ENCODE measurements at regions not wholly inside any gene's neighbourhood (a gene's known extent, or its start where the extent isn't known, plus 50 kb on each side); places are given as distances from the start of the nearest gene placed in this dataset.

DNA sequence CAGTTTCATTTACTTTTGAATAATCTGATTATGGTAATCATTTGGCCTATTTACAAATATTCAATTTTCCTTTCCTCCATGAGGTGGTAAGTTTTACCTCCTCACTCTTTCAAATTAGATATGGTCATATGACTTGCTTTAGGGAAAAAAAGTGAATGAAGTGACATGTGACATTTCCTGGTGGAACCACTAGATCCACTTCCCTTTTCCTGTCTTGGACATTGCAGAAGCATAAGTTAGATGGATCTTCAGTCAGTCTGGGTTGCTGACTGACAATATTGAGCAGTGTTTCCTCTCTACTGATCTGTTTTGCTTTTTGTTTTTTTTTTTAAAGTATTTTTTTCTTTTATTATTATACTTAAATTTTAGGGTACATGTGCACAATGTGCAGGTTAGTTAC is 481.1 kb upstream of the PTBP2 start:
- Histone ChIP-seq H3K9me3 (ENCODE audit: control insufficient read depth, insufficient read depth, low read depth, low read length) (no peaks in the 10 kb centered on the region), H3K27ac (ENCODE audit: extremely low read depth, low read depth, low read length) (no peak overlapping the region), H3K4me1 (ENCODE audit: control insufficient read depth, insufficient read depth, low read length) (0 out of 2 replicates have a peak, but pooled peaks cover under 1% of the 10 kb centered on the region), H3K36me3 (ENCODE audit: control insufficient read depth in 2 of 2, insufficient read depth in 1 of 2, low read length in 2 of 2) (no peaks in the 10 kb centered on the region), H3K4me3 (ENCODE audit: low read depth, low read length) (no peak overlapping the region)
- ChIA-PET POLR2A (no interaction called here), CTCF (no interaction called here)
- TF ChIP-seq, protein P1, sequence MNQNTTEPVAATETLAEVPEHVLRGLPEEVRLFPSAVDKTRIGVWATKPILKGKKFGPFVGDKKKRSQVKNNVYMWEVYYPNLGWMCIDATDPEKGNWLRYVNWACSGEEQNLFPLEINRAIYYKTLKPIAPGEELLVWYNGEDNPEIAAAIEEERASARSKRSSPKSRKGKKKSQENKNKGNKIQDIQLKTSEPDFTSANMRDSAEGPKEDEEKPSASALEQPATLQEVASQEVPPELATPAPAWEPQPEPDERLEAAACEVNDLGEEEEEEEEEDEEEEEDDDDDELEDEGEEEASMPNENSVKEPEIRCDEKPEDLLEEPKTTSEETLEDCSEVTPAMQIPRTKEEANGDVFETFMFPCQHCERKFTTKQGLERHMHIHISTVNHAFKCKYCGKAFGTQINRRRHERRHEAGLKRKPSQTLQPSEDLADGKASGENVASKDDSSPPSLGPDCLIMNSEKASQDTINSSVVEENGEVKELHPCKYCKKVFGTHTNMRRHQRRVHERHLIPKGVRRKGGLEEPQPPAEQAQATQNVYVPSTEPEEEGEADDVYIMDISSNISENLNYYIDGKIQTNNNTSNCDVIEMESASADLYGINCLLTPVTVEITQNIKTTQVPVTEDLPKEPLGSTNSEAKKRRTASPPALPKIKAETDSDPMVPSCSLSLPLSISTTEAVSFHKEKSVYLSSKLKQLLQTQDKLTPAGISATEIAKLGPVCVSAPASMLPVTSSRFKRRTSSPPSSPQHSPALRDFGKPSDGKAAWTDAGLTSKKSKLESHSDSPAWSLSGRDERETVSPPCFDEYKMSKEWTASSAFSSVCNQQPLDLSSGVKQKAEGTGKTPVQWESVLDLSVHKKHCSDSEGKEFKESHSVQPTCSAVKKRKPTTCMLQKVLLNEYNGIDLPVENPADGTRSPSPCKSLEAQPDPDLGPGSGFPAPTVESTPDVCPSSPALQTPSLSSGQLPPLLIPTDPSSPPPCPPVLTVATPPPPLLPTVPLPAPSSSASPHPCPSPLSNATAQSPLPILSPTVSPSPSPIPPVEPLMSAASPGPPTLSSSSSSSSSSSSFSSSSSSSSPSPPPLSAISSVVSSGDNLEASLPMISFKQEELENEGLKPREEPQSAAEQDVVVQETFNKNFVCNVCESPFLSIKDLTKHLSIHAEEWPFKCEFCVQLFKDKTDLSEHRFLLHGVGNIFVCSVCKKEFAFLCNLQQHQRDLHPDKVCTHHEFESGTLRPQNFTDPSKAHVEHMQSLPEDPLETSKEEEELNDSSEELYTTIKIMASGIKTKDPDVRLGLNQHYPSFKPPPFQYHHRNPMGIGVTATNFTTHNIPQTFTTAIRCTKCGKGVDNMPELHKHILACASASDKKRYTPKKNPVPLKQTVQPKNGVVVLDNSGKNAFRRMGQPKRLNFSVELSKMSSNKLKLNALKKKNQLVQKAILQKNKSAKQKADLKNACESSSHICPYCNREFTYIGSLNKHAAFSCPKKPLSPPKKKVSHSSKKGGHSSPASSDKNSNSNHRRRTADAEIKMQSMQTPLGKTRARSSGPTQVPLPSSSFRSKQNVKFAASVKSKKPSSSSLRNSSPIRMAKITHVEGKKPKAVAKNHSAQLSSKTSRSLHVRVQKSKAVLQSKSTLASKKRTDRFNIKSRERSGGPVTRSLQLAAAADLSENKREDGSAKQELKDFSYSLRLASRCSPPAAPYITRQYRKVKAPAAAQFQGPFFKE (tag by site-specific recombination; IDR thresholded peaks at IDR 0.05; ENCODE audit: borderline replicate concordance) = no peak
- TF ChIP-seq ZNF341 (tag by site-specific recombination; IDR thresholded peaks at IDR 0.05; ENCODE audit: low read depth) (no peak), ZSCAN23 (tag by site-specific recombination; IDR thresholded peaks at IDR 0.05) (no peak), ZNF561 (tag by site-specific recombination; IDR thresholded peaks at IDR 0.05; ENCODE audit: borderline replicate concordance) (no peak), ZNF274 (IDR thresholded peaks at IDR 0.05; ENCODE audit: low read length) (no peak), ZNF274 (tag by site-specific recombination; IDR thresholded peaks at IDR 0.05; ENCODE audit: borderline replicate concordance) (no peak)
- TF ChIP-seq, protein P2, sequence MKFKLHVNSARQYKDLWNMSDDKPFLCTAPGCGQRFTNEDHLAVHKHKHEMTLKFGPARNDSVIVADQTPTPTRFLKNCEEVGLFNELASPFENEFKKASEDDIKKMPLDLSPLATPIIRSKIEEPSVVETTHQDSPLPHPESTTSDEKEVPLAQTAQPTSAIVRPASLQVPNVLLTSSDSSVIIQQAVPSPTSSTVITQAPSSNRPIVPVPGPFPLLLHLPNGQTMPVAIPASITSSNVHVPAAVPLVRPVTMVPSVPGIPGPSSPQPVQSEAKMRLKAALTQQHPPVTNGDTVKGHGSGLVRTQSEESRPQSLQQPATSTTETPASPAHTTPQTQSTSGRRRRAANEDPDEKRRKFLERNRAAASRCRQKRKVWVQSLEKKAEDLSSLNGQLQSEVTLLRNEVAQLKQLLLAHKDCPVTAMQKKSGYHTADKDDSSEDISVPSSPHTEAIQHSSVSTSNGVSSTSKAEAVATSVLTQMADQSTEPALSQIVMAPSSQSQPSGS (tag by site-specific recombination; IDR thresholded peaks at IDR 0.05; ENCODE audit: low read depth) = no peak
- TF ChIP-seq, protein P3, sequence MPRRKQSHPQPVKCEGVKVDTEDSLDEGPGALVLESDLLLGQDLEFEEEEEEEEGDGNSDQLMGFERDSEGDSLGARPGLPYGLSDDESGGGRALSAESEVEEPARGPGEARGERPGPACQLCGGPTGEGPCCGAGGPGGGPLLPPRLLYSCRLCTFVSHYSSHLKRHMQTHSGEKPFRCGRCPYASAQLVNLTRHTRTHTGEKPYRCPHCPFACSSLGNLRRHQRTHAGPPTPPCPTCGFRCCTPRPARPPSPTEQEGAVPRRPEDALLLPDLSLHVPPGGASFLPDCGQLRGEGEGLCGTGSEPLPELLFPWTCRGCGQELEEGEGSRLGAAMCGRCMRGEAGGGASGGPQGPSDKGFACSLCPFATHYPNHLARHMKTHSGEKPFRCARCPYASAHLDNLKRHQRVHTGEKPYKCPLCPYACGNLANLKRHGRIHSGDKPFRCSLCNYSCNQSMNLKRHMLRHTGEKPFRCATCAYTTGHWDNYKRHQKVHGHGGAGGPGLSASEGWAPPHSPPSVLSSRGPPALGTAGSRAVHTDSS (tag by site-specific recombination; IDR thresholded peaks at IDR 0.05) = no peak

DNA sequence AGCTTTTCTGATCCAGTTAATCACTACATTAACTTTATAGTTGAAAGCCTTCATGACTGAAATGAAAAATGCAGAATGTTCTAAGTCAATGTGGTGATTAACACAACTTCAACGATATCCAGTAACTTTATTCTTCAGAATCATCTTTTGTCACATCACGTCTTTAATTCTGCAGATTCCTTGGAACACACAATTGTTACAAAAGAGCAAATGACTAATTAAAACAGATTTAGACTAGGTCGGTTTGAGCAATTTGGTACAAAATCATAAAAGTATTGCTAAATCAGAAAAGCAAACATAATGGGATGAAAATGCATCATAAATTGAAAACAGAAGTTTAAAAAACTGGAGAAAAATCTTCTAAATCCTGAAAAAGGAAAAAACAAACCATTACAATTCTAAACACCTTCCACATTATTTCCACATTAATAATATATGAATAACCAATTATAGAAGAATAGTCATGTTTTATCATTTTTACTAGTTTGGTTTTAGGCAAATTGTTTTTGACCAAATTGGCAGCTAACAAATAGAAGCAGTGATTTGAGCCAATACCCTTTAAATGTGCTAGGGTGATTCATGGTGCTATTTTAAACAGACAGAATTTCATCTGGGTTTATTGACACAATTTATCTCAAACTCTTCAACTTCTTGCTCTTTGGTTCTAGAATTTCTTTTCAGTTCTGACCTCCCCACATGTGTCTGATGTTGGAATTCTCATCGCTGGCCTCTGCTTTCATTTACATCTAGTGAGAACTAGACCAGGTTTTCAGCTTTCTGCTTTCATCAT is 468.1 kb upstream of the PTBP2 start:
- POLR2A ChIA-PET = no interaction called here
- H3K9me3 ChIP-seq (ENCODE audit: control insufficient read depth, insufficient read depth, low read depth, low read length) = no peaks in the 10 kb centered on the region
- no peak overlapping the region for H3K4me3 ChIP-seq (ENCODE audit: low read depth, low read length)
- CTCF ChIA-PET = interaction anchor here (1.2 kb wide), 1 partner anchor 11 kb away, joined by 4 read pairs; no protein-coding TSS in a partner anchor
- H3K4me1 ChIP-seq (ENCODE audit: control insufficient read depth, insufficient read depth, low read length) = no peaks in the 10 kb centered on the region; the same call in 1 of the 2 replicates
- no peak overlapping the region for H3K27ac ChIP-seq (ENCODE audit: extremely low read depth, low read depth, low read length)
- no peaks in the 10 kb centered on the region for H3K36me3 ChIP-seq (ENCODE audit: control insufficient read depth in 2 of 2, insufficient read depth in 1 of 2, low read length in 2 of 2)
- TF ChIP-seq ZBTB20 (tag by site-specific recombination; IDR thresholded peaks at IDR 0.05) (no peak), ZNF830 (tag by site-specific recombination; IDR thresholded peaks at IDR 0.05; ENCODE audit: low read depth) (no peak), ZNF776 (tag by site-specific recombination; IDR thresholded peaks at IDR 0.05; ENCODE audit: borderline replicate concordance) (no peak), ZBTB7A (tag by site-specific recombination; IDR thresholded peaks at IDR 0.05; ENCODE audit: low read depth) (no peak), KLF16 (tag by site-specific recombination; IDR thresholded peaks at IDR 0.05) (no peak), YY2 (tag by site-specific recombination; IDR thresholded peaks at IDR 0.05) (no peak), ZNF48 (tag by site-specific recombination; IDR thresholded peaks at IDR 0.05) (no peak), PRDM1 (tag by site-specific recombination; IDR thresholded peaks at IDR 0.05) (no peak)
- TF ChIP-seq, protein P4, sequence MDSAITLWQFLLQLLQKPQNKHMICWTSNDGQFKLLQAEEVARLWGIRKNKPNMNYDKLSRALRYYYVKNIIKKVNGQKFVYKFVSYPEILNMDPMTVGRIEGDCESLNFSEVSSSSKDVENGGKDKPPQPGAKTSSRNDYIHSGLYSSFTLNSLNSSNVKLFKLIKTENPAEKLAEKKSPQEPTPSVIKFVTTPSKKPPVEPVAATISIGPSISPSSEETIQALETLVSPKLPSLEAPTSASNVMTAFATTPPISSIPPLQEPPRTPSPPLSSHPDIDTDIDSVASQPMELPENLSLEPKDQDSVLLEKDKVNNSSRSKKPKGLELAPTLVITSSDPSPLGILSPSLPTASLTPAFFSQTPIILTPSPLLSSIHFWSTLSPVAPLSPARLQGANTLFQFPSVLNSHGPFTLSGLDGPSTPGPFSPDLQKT (IDR thresholded peaks at IDR 0.05; ENCODE audit: borderline replicate concordance, low read depth, low read length) = no peak
- TF ChIP-seq, protein P5, sequence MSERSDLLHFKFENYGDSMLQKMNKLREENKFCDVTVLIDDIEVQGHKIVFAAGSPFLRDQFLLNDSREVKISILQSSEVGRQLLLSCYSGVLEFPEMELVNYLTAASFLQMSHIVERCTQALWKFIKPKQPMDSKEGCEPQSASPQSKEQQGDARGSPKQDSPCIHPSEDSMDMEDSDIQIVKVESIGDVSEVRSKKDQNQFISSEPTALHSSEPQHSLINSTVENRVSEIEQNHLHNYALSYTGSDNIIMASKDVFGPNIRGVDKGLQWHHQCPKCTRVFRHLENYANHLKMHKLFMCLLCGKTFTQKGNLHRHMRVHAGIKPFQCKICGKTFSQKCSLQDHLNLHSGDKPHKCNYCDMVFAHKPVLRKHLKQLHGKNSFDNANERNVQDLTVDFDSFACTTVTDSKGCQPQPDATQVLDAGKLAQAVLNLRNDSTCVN (tag by site-specific recombination; optimal IDR thresholded peaks at IDR 0.05) = no peak
- TF ChIP-seq, protein P6, sequence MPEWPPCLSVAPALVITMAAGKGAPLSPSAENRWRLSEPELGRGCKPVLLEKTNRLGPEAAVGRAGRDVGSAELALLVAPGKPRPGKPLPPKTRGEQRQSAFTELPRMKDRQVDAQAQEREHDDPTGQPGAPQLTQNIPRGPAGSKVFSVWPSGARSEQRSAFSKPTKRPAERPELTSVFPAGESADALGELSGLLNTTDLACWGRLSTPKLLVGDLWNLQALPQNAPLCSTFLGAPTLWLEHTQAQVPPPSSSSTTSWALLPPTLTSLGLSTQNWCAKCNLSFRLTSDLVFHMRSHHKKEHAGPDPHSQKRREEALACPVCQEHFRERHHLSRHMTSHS (tag by site-specific recombination; IDR thresholded peaks at IDR 0.05) = no peak
- TF ChIP-seq, protein P7, sequence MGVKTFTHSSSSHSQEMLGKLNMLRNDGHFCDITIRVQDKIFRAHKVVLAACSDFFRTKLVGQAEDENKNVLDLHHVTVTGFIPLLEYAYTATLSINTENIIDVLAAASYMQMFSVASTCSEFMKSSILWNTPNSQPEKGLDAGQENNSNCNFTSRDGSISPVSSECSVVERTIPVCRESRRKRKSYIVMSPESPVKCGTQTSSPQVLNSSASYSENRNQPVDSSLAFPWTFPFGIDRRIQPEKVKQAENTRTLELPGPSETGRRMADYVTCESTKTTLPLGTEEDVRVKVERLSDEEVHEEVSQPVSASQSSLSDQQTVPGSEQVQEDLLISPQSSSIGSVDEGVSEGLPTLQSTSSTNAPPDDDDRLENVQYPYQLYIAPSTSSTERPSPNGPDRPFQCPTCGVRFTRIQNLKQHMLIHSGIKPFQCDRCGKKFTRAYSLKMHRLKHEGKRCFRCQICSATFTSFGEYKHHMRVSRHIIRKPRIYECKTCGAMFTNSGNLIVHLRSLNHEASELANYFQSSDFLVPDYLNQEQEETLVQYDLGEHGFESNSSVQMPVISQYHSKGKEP (tag by site-specific recombination; IDR thresholded peaks at IDR 0.05) = no peak

All from HEK293 (cell line).